HPDE6-E6E7 (cell line): ENCODE measurements at regions not wholly inside any gene's neighbourhood (a gene's known extent, or its start where the extent isn't known, plus 50 kb on each side); places are given as distances from the start of the nearest gene placed in this dataset.
A peak's percentile ranks its signal among the peaks of the same experiment; 100 is the strongest.

Experiments used
- DNase-seq: peaks from one replicate; pipeline ENCODE4 v3.0.0; 2011; ENCODE audit warnings: missing footprints; ENCODE audit errors: extremely low spot score

- DNase-seq, result no peak
Observed at GRCh38 chr5:15209053-15209762, 290.8 kb upstream of the FBXL7 start.

GRCh38 chr5:15206133-15206532 is 293.8 kb upstream of the FBXL7 start:
- no peak for DNase-seq

DNA sequence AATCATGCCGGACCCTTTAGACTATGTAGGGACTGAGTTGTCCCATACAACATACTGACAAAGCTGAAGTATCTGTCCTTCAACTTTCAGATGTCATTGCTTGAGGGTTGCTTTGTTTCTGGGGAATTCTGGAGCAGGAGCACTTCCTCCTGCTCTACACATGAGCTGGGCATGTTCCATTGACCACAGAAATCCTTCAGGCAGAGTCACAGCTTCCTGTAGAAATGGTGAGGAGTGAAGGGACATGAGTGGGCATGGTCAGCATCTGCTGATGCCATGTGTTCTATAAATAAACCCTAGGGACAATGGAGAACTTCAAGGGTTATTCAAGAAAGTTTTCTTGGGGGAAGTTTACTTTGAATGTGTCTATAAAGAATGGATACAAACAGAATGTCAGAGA is 296.6 kb upstream of the FBXL7 start:
- DNase-seq, result no peak

DNA sequence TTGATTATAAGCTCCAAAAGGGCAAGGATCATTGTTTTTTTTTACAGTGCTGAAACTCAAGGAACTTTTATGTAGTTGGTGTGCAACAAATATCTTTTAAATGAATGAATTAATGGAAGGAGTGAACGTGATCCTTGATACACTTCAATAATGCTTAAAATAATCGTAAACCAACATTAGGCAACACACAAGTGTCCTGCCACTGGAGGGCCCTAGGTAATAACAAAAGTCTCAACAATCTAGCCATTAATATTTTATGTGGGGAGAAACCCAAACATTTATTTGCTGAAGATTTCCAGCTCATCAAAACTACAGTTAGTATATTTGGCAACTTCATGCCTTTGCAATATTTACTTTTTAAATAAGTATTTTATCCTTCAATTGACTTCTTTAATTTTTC is 309.0 kb upstream of the FBXL7 start:
- DNase-seq, result no peak

GRCh38 chr5:15183520-15183919 is 311.9 kb upstream of the ANKH start:
- DNase-seq, result no peak

- DNase-seq, result no peak
Observed at GRCh38 chr5:15170173-15170572, 298.6 kb upstream of the ANKH start.

- no peak for DNase-seq
Observed at GRCh38 chr5:15168358-15168757, 296.8 kb upstream of the ANKH start.

DNA sequence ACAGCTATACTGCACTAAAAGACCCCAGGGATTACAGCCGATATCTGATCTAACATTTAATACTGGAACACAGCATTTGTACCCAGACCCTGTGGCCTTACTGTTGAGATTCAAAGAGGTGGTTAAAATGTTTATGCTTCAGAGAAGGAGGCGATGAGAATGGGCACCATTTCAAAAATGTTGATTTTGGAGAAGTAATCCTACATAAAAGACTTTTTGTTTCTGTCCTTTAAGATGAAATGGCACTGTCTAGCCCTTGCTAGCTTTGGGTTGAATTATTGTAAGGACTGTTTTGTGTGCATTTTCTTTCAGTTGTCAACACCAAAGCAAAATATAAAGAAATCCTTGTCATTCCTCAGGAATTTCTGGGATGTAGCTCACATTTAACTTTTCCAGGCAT is 288.5 kb upstream of the ANKH start:
- no peak for DNase-seq

GRCh38 chr5:15159606-15160005 is 288.0 kb upstream of the ANKH start:
- DNase-seq, result no peak

DNA sequence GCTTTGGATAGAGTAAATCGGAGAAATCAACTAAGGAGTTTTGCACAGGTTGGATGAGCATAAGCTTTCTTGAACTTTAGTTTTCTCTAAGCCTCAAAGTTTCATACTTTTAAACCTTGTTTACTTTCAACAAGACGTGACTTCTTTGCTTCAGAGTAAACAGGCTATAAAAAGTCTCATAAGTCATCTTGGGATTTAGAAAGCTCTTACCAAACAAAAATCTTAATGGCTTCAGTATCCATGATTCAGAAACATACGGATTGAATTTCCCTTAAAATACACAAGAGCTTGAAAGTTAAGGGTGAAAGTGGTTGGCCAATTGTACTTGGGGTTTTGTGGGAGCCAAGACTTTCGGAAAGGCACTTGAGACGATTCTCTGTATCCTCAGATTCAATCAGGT is 270.9 kb upstream of the ANKH start:
- DNase-seq, result no peak

- DNase-seq, result no peak
Observed at GRCh38 chr5:15137414-15137813, 265.8 kb upstream of the ANKH start.

GRCh38 chr5:15135661-15136060 is 264.1 kb upstream of the ANKH start:
- no peak for DNase-seq

DNA sequence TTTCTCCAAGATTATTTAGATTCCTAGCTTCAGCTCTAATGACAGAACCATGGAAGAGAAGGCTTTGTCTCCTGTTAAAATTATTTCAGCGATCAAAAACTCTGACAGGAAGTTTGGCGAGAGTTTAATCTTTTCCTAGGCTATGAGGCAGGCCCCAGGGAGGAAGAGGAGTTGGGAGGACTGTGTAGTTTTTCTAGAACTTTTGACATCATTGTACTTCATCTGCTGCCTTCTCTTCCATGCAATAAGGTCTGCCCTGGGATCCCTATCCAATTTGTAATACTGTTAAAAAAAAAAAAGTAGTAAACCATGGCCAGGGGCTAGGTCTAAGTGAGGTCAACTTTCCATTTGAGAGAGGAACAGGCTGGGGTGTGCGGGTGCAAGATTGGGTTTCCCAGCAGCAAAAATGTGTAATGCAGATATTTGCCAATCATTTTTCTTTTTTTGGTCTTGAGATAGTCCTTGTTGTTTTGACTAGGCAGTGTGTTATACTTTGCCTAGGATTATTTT is 261.9 kb upstream of the ANKH start:
- DNase-seq, result no peak

DNA sequence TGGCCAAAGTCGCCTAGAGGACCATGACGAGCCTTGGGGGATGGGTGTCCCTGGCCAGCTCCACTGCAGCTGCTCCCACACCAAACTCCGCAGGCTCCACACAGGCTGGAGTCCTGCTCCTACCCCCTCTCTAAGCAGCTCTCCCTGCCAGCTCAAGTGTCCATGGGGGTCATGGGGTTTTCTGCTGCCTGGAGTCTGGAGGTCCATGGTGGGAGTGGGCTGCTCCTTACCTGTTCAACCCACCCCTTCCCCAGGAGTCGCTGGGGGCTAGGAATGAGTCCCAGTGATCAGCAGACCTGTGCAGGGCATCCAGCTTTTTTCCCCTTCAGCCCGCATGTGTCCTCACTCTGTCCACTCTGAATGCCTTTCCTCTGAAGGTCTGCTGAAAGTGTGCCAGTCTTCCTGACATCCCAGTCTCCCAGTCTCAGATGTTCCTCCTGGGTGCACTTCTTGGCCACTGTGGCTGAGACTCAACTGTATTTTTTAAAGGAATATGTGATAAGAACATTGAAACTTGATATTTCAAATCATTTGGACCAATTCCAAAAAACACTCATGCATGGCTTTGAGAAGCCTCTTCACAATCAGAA is 261.3 kb upstream of the ANKH start:
- no peak for DNase-seq

DNA sequence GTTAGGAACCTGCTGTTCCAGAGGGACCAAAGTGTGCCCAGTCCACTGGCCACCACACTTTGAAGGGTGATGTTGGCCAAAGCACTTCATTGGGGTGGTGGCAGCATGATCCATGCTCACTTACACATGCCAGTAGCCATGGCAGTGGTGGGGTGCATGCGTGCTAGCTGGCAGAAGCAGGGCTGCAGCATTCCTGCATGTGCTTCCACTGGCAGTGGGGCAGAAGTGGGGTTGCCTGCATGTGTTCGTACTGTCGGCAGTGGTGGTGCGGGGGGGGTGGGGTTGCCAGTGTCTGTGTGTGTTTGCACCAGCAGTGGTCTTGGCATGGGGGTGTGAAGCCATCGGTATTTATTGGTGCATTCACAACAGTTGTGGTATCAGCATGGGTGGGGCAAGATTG is 260.3 kb upstream of the ANKH start:
- DNase-seq, result no peak

GRCh38 chr5:15124871-15125568 is 253.4 kb upstream of the ANKH start:
- no peak for DNase-seq

DNA sequence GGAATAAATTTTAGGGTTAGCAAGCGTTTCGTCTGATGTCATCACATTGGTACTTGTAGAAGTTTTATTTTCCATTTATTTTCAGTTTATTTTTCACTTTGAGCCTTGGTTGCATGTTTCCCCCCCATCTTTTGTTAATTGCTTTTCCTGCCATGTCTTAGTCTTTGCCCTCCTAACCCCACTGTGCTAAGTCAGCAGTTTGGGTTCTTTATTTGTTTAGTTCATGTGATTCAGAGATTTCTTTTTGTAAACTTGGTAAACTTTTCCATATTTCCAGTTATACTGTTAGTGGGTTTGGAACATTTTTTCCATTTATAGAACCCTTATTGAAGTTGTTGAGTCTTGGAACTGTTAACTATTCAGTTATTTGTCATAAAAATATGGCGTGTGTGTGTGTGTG is 252.9 kb upstream of the ANKH start:
- no peak for DNase-seq

DNA sequence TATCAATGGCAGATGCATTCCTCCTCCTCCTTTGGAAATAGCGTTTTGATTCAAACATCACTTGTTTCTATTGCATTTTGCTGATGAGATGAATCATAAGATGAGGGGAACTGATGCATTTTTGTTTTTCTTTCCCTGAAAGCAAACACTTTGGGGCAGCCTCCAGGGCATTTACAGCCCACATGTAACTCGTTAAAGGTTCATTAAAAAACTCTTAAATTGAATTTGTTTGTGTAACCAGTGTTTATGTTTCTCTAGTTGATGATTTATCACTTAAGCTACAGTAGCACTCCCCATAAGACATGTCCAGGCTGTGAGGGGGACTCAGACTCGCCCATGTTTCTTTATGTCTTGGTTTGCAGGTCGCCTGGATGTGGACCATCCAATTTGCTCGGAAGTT is 246.1 kb upstream of the ANKH start:
- DNase-seq, result no peak

GRCh38 chr5:15116996-15117395 is 245.4 kb upstream of the ANKH start:
- DNase-seq, result no peak

GRCh38 chr5:15106530-15107283 is 235.1 kb upstream of the ANKH start:
- DNase-seq, result no peak

- DNase-seq, result peak; percentile 21
Observed at GRCh38 chr5:15105799-15106393, 234.3 kb upstream of the ANKH start.

GRCh38 chr5:15103864-15104263 is 232.3 kb upstream of the ANKH start:
- DNase-seq, result no peak
